Karpas-422 (cell line): ENCODE measurements at regions not wholly inside any gene's neighbourhood (a gene's known extent, or its start where the extent isn't known, plus 50 kb on each side); places are given as distances from the start of the nearest gene placed in this dataset.

Experiments used
- DNase-seq: peaks from one replicate; pipeline ENCODE4 v3.0.0-alpha.2; 2015
- H2AFZ ChIP-seq: fragments of 200-600 bp; sonication (generic); 2 replicates; pipeline ENCODE4 v1.6.1; 2014; ENCODE audit warnings: antibody characterized with exemption, low read length, mixed read lengths
- H3K27ac ChIP-seq: fragments of 200-600 bp; sonication (generic); 2 replicates; pipeline ENCODE4 v1.5.1; 2014; ENCODE audit warnings: mild to moderate bottlenecking, low read length, moderate library complexity
- H3K27me3 ChIP-seq: fragments of 200-600 bp; sonication (generic); 2 replicates; pipeline ENCODE4 v1.6.1; 2014; ENCODE audit warnings: low read length, mixed read lengths
- H3K36me3 ChIP-seq: fragments of 200-600 bp; sonication (generic); 2 replicates; pipeline ENCODE4 v1.6.1; 2014; ENCODE audit warnings: low read length, mixed read lengths; ENCODE audit not compliant: insufficient read depth
- H3K4me1 ChIP-seq: fragments of 200-600 bp; sonication (generic); 2 replicates; pipeline ENCODE4 v1.6.1; 2014; ENCODE audit warnings: mild to moderate bottlenecking, low read length, mixed read lengths
- H3K4me2 ChIP-seq: fragments of 200-600 bp; sonication (generic); 2 replicates; pipeline ENCODE4 v1.6.1; 2014; ENCODE audit warnings: low read length, low read depth, mild to moderate bottlenecking; ENCODE audit not compliant: poor library complexity, severe bottlenecking
- H3K4me3 ChIP-seq: fragments of 200-600 bp; sonication (generic); 2 replicates; pipeline ENCODE4 v1.5.1; 2014; ENCODE audit warnings: mild to moderate bottlenecking, antibody characterized with exemption, low read length, mixed read lengths
- H3K79me2 ChIP-seq: fragments of 200-600 bp; sonication (generic); 2 replicates; pipeline ENCODE4 v1.6.1; 2014; ENCODE audit warnings: mild to moderate bottlenecking, low read length, mixed read lengths
- H3K9ac ChIP-seq: fragments of 200-600 bp; sonication (generic); 2 replicates; pipeline ENCODE4 v1.6.0; 2014; ENCODE audit warnings: low read length
- H3K9me2 ChIP-seq: fragments of 200-600 bp; sonication (generic), shearing (Covaris generic); replicated peaks from 2 replicates; pipeline ENCODE4 v1.6.0; 2014; ENCODE audit warnings: mild to moderate bottlenecking, low read length, moderate library complexity; ENCODE audit not compliant: insufficient read depth
- H3K9me3 ChIP-seq: fragments of 300-700, 200-600 bp; sonication (generic); 2 replicates; pipeline ENCODE4 v1.6.1; 2014; ENCODE audit warnings: low read length, mixed read lengths
- H4K20me1 ChIP-seq: fragments of 200-600 bp; sonication (generic); 2 replicates; pipeline ENCODE4 v1.6.1; 2014; ENCODE audit warnings: mild to moderate bottlenecking, antibody characterized with exemption, low read length, low read depth; ENCODE audit not compliant: insufficient read depth

- H3K79me2 ChIP-seq, result no peaks in the 10 kb centered on the region
- H3K36me3 ChIP-seq, result no peaks in the 10 kb centered on the region
- no peaks in the 10 kb centered on the region for H3K9me2 ChIP-seq
- H3K4me1 ChIP-seq, result no peaks in the 10 kb centered on the region
- no peak overlapping the region for H3K9ac ChIP-seq
- no peak overlapping the region for H3K27ac ChIP-seq
- no peaks in the 10 kb centered on the region for H4K20me1 ChIP-seq
- H3K9me3 ChIP-seq, result no peaks in the 10 kb centered on the region
- DNase-seq, result peak; percentile 89
- no peak overlapping the region for H3K4me3 ChIP-seq
- H3K27me3 ChIP-seq, result no peaks in the 10 kb centered on the region
- no peak overlapping the region for H2AFZ ChIP-seq
- H3K4me2 ChIP-seq, result no peak overlapping the region
Measured at GRCh38 chr2:174697255-174697654, 67.0 kb downstream of the CHRNA1 start.

GRCh38 chr2:174694920-174695319, 69.4 kb downstream of the CHRNA1 start:
- Histone ChIP-seq H2AFZ (no peak overlapping the region), H3K9me3 (no peaks in the 10 kb centered on the region), H3K27ac (no peak overlapping the region), H4K20me1 (no peaks in the 10 kb centered on the region), H3K4me3 (no peak overlapping the region), H3K79me2 (no peaks in the 10 kb centered on the region), H3K36me3 (no peaks in the 10 kb centered on the region), H3K27me3 (no peaks in the 10 kb centered on the region), H3K4me1 (peaks cover 9% of the 10 kb centered on the region), H3K9ac (no peak overlapping the region), H3K4me2 (no peak overlapping the region), H3K9me2 (no peaks in the 10 kb centered on the region)
- no peak for DNase-seq

- H3K9ac ChIP-seq, result no peak overlapping the region
- peaks cover 9% of the 10 kb centered on the region for H3K4me1 ChIP-seq
- H4K20me1 ChIP-seq, result no peaks in the 10 kb centered on the region
- no peaks in the 10 kb centered on the region for H3K27me3 ChIP-seq
- no peaks in the 10 kb centered on the region for H3K79me2 ChIP-seq
- no peaks in the 10 kb centered on the region for H3K36me3 ChIP-seq
- no peak for DNase-seq
- H3K4me2 ChIP-seq, result no peak overlapping the region
- no peaks in the 10 kb centered on the region for H3K9me2 ChIP-seq
- H3K27ac ChIP-seq, result no peak overlapping the region
- no peaks in the 10 kb centered on the region for H3K9me3 ChIP-seq
- H3K4me3 ChIP-seq, result no peak overlapping the region
- H2AFZ ChIP-seq, result no peak overlapping the region
Measured at GRCh38 chr2:174694196-174694878, 69.9 kb downstream of the CHRNA1 start.

DNA sequence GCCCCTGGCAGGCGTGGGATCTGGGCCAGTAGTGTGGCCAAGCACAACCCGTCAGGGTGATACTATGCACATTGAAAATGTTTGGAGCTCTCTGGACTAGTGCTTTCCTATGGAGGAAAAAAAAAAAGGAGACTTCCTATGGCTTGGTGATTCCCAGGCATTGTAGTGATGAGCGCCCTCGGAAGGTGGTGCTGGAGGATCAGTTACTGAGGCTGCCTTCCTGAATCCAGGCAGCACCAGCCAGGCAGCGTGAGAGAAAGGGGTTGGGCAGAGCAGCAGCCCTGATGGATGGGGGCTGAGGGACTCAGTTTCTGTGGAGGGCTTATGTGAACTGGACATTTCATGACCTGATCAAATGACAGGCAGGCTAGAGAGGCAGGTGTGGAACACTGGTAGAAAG, 70.9 kb downstream of the CHRNA1 start:
- Histone ChIP-seq H3K27ac (no peak overlapping the region), H3K36me3 (no peaks in the 10 kb centered on the region), H3K9me3 (no peaks in the 10 kb centered on the region), H3K4me3 (no peak overlapping the region), H2AFZ (no peak overlapping the region), H3K79me2 (no peaks in the 10 kb centered on the region), H3K9ac (no peak overlapping the region), H4K20me1 (no peaks in the 10 kb centered on the region), H3K4me2 (no peak overlapping the region), H3K27me3 (no peaks in the 10 kb centered on the region), H3K4me1 (peaks cover 12% of the 10 kb centered on the region), H3K9me2 (no peaks in the 10 kb centered on the region)
- no peak for DNase-seq

GRCh38 chr2:174692256-174692919, 71.9 kb downstream of the CHRNA1 start:
- H3K79me2 ChIP-seq, result no peaks in the 10 kb centered on the region
- no peaks in the 10 kb centered on the region for H3K9me2 ChIP-seq
- H4K20me1 ChIP-seq, result no peaks in the 10 kb centered on the region
- no peaks in the 10 kb centered on the region for H3K27me3 ChIP-seq
- no peaks in the 10 kb centered on the region for H3K36me3 ChIP-seq
- no peak overlapping the region for H2AFZ ChIP-seq
- no peak overlapping the region for H3K4me2 ChIP-seq
- H3K9ac ChIP-seq, result no peak overlapping the region
- no peak overlapping the region for H3K4me3 ChIP-seq
- no peaks in the 10 kb centered on the region for H3K9me3 ChIP-seq
- peaks cover 21% of the 10 kb centered on the region for H3K4me1 ChIP-seq
- no peak for DNase-seq
- no peak overlapping the region for H3K27ac ChIP-seq

DNA sequence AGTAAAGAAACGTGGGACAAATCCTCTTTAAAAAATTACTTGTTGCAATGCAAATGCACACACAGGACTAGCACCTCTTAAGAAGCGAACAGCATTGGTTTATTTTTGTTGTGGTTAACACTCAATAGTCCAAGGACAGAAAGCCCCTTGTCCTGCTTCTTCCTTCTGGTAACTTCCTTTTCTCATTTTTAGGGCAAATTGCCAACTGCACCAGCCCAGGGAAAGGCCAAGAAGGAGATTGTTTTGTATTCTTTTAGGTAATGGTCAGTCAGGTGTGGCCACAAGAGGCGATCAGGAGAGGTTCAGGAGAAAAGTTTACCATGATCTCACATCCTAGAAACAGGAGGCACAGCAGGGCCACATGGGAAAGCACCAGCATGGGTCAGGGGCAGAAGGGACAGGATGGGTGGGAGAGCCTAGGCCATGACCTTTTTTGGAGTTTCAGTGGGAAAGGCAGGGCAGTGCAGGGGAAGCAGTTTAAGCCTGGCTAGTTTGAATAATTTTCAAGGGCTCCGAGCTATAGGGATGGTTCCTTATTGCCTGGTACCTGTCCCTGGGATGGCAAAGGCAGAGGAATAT, 73.0 kb downstream of the CHRNA1 start:
- H3K9ac ChIP-seq, result no peak overlapping the region
- H3K27me3 ChIP-seq, result no peaks in the 10 kb centered on the region
- H3K36me3 ChIP-seq, result no peaks in the 10 kb centered on the region
- no peak overlapping the region for H3K27ac ChIP-seq
- H4K20me1 ChIP-seq, result no peaks in the 10 kb centered on the region
- no peak overlapping the region for H2AFZ ChIP-seq
- H3K4me3 ChIP-seq, result no peak overlapping the region
- no peak for DNase-seq
- H3K9me3 ChIP-seq, result no peaks in the 10 kb centered on the region
- peaks cover 27% of the 10 kb centered on the region for H3K4me1 ChIP-seq
- H3K79me2 ChIP-seq, result no peaks in the 10 kb centered on the region
- no peaks in the 10 kb centered on the region for H3K9me2 ChIP-seq
- no peak overlapping the region for H3K4me2 ChIP-seq

DNA sequence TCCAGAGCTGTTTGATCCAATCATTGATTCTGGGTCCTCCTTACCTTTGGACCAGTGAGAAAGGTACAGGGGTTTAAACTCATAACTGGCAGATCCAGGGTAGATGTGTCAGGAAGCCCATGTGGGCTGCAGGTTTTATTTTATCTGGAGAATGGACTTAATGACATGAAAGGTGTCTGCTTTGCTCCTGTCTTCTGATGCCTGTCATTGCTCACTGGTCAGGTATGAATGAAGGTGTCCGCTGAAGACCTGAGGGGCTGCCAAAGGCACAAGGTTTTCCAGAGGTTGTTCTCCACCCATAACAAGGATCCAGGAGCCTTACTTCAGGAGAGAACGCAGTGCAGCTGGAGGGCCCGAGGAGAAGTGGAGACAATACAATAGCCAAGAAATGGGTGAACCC, 74.2 kb downstream of the CHRNA1 start:
- Histone ChIP-seq H3K9ac (no peak overlapping the region), H3K4me3 (no peak overlapping the region), H3K36me3 (no peaks in the 10 kb centered on the region), H3K4me1 (peaks cover 31% of the 10 kb centered on the region), H3K4me2 (no peak overlapping the region), H3K9me2 (no peaks in the 10 kb centered on the region), H3K79me2 (no peaks in the 10 kb centered on the region), H3K9me3 (no peaks in the 10 kb centered on the region), H4K20me1 (no peaks in the 10 kb centered on the region), H2AFZ (no peak overlapping the region), H3K27me3 (no peaks in the 10 kb centered on the region), H3K27ac (no peak overlapping the region)
- no peak for DNase-seq

- DNase-seq, result peak; percentile 82
- Histone ChIP-seq H3K27ac (no peak overlapping the region), H3K4me2 (peak overlapping the region; percentile 48), H3K4me1 (peaks cover 37% of the 10 kb centered on the region), H2AFZ (peak overlapping the region; percentile 71; the same call in 1 of the 2 replicates), H3K9ac (no peak overlapping the region), H3K9me2 (no peaks in the 10 kb centered on the region), H4K20me1 (no peaks in the 10 kb centered on the region), H3K36me3 (no peaks in the 10 kb centered on the region), H3K9me3 (no peaks in the 10 kb centered on the region), H3K27me3 (no peaks in the 10 kb centered on the region), H3K4me3 (no peak overlapping the region), H3K79me2 (no peaks in the 10 kb centered on the region)
Measured at GRCh38 chr2:174688079-174688478, 76.2 kb downstream of the CHRNA1 start.
